CD4-positive, alpha-beta T cell (primary cell): ENCODE measurements at regions not wholly inside any gene's neighbourhood (a gene's known extent, or its start where the extent isn't known, plus 50 kb on each side); places are given as distances from the start of the nearest gene placed in this dataset.

Source experiments
- ATAC-seq: fragments of 200-7000 bp; cut with Tn5 transposase; one replicate; pipeline ENCODE4 v1.10.0; 2022; ENCODE audit warnings: mild to moderate bottlenecking; ENCODE audit not compliant: poor library complexity
- CTCF ChIA-PET: fragments of 350-600 bp; sonication (Branson Sonifier 250); formaldehyde crosslinking; loops from one replicate; lab custom pipeline; 2021; ENCODE audit warnings: antibody characterized with exemption, inconsistent platforms; lab: Charles Lee
- POLR2A ChIA-PET: fragments of 350-600 bp; sonication (Branson Sonifier 250); formaldehyde crosslinking; loops from one replicate; lab custom pipeline; 2021; ENCODE audit warnings: antibody characterized with exemption, inconsistent platforms; lab: Charles Lee
- DNase-seq, 14 experiments: peaks; one replicate each; pipeline ENCODE4 v3.0.0-alpha.2; 2013 to 2020; ENCODE audit warnings: mixed read lengths in 2 of 14
- H3K27ac ChIP-seq, 2 donors: one replicate each; pipeline versions ENCODE4 v1.5.1 to v1.7.0; 2013; ENCODE audit warnings: low read length in 2 of 2, low read depth in 1 of 2, mild to moderate bottlenecking in 1 of 2
- H3K27me3 ChIP-seq, 2 experiments: 1 replicate in 1 of 2; 2 replicates in 1 of 2; pipeline versions ENCODE4 v1.6.1 to v1.7.0; 2013; ENCODE audit warnings: low read length in 2 of 2, control low read depth in 1 of 2, mild to moderate bottlenecking in 1 of 2, moderate library complexity in 1 of 2; ENCODE audit not compliant: insufficient read depth in 2 of 2, control insufficient read depth in 1 of 2
- H3K36me3 ChIP-seq: one replicate; pipeline ENCODE4 v1.6.1; 2013; ENCODE audit warnings: low read length, control low read depth; ENCODE audit not compliant: insufficient read depth
- H3K4me1 ChIP-seq: one replicate; pipeline ENCODE4 v1.6.1; 2013; ENCODE audit warnings: low read length, control low read depth; ENCODE audit not compliant: insufficient read depth
- H3K4me3 ChIP-seq: one replicate; pipeline ENCODE4 v1.5.1; 2013; ENCODE audit warnings: mild to moderate bottlenecking, low read length, moderate library complexity
- H3K9me3 ChIP-seq, 2 experiments: 1 replicate in 1 of 2; 2 replicates in 1 of 2; pipeline versions ENCODE4 v1.6.1 to v1.7.0; 2013; ENCODE audit warnings: low read length in 2 of 2, mild to moderate bottlenecking in 2 of 2, control low read depth in 1 of 2, moderate library complexity in 1 of 2; ENCODE audit not compliant: control insufficient read depth in 1 of 2, insufficient read depth in 1 of 2
- H3K27ac Mint-ChIP-seq: one replicate; pipeline ENCODE4 v1.8.0; 2020; ENCODE audit warnings: mixed read lengths
- H3K27me3 Mint-ChIP-seq: one replicate; pipeline ENCODE4 v1.8.0; 2021; ENCODE audit warnings: mixed read lengths
- H3K36me3 Mint-ChIP-seq: one replicate; pipeline ENCODE4 v1.8.0; 2021; ENCODE audit warnings: low read depth, mixed read lengths
- H3K4me1 Mint-ChIP-seq: one replicate; pipeline ENCODE4 v1.8.0; 2021; ENCODE audit warnings: low read depth, mixed read lengths
- H3K4me3 Mint-ChIP-seq: one replicate; pipeline ENCODE4 v1.8.0; 2020; ENCODE audit warnings: mild to moderate bottlenecking, mixed read lengths
- H3K9me3 Mint-ChIP-seq: one replicate; pipeline ENCODE4 v1.8.0; 2020; ENCODE audit warnings: mixed read lengths
- intact Hi-C, 2 experiments: fragments of 100-400 bp; cut with DNase I in 1 of 2; cut with micrococcal nuclease in 1 of 2; formaldehyde crosslinking; loops; one replicate each; pipeline versions ENCODE4 v1.15.1 to v1.9.0; 2023 to 2025; cut with DNase I, micrococcal nuclease
- TF ChIP-seq, protein P1 (sequence below): fragments of 200-600 bp; IDR thresholded peaks from one replicate; pipeline ENCODE4 v1.8.0; 2022; ENCODE audit warnings: antibody characterized with exemption, mild to moderate bottlenecking

DNA sequence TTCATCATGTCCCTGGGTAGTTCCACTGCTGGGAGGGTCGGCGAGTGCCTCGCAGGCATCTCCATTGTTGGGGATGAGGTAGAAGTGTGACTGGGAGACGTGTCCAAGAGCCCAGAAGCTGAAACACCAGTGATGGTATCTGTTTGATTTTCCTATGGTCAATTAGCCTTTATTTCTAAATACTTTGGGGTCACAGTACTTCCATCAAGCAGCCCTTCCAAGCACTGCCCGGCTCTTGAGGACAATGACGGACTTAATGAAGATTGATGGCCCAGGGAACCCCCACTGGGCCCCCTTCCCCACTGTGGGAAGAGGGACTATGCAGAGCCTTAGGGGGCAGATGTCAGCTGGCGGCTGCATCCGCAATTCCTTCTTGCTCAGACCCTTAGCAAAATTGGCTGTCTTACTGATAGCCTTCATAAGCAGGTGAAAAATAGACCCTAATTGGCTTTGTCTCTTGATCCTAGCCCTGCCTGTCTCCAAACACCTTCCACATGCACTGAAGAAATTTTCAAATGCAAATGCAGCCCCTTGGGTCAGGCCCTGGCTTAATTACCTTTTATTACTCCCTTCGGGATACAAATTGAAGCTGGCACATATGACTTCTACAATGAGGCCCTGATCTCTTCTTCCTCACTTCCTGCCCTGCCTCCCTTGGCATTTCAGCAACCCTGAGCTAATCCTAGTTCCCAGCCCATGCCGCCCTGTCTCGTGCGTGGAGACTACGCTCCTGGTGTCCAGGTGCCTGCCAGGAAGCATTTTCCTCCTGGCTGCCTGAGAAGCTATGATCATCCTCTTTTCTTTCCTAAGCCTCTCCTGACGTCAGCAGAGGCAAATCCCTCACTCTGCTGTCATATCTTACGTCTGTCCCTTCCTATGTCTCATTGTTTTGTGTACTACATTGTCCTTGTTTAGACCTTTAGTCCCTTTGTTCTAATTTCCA is 124.5 kb upstream of the GDF10 start:
- no peaks in the 10 kb centered on the region for H3K27me3 Mint-ChIP-seq
- no peak overlapping the region for H3K27ac Mint-ChIP-seq
- H3K4me3 Mint-ChIP-seq: no peak overlapping the region
- TF ChIP-seq, protein P1, sequence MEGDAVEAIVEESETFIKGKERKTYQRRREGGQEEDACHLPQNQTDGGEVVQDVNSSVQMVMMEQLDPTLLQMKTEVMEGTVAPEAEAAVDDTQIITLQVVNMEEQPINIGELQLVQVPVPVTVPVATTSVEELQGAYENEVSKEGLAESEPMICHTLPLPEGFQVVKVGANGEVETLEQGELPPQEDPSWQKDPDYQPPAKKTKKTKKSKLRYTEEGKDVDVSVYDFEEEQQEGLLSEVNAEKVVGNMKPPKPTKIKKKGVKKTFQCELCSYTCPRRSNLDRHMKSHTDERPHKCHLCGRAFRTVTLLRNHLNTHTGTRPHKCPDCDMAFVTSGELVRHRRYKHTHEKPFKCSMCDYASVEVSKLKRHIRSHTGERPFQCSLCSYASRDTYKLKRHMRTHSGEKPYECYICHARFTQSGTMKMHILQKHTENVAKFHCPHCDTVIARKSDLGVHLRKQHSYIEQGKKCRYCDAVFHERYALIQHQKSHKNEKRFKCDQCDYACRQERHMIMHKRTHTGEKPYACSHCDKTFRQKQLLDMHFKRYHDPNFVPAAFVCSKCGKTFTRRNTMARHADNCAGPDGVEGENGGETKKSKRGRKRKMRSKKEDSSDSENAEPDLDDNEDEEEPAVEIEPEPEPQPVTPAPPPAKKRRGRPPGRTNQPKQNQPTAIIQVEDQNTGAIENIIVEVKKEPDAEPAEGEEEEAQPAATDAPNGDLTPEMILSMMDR: no peak
- H3K4me1 Mint-ChIP-seq: peaks cover 4% of the 10 kb centered on the region
- no peak overlapping the region for H3K27ac ChIP-seq
- intact Hi-C loops: no loop called here
- no peak for ATAC-seq
- H3K9me3 Mint-ChIP-seq: no peaks in the 10 kb centered on the region
- H3K9me3 ChIP-seq: no peaks in the 10 kb centered on the region
- CTCF ChIA-PET: no interaction called here
- no peaks in the 10 kb centered on the region for H3K27me3 ChIP-seq
- no peak overlapping the region for H3K4me3 ChIP-seq
- peaks cover 3% of the 10 kb centered on the region for H3K4me1 ChIP-seq
- H3K36me3 Mint-ChIP-seq: no peaks in the 10 kb centered on the region
- no peaks in the 10 kb centered on the region for H3K36me3 ChIP-seq
- DNase-seq: no peak
- POLR2A ChIA-PET: interaction anchor here (1.4 kb wide), 1 partner anchor 10 kb away, joined by 6 read pairs; no protein-coding TSS in a partner anchor

DNA sequence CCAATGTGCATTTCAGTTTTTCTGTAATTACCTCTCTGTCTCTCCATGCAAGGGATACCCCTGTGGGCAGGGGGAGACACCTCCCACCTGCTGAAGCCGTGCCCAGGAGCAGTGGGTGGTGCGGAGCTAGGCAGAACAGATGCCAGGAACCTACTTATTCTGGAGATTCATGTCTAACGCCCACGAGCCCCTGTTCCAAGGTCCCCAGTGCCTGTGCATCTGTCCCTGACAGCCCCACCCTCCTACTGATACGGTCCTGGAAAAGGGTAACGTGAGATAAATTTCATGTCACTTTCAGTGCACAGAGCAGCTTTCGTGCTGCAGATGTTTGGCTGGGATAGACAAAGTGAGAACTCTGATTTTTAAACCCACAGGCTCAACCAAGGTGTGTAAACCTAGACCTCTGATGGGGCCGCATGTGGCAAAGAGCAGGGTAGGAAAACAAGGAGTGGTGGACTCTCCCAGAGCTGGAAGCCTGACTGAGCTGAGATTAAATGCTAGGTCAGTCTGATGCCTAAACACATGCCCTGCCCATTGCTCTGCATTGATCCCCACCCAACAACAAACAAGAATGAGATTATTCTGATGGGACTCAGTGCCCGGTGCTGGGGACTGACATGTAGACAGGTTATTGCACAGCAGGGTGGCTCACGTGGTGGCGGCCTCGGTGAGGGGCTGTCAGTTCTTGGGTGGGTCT is 123.6 kb upstream of the GDF10 start:
- no peaks in the 10 kb centered on the region for H3K27me3 ChIP-seq
- Mint-ChIP-seq H3K4me1 (peaks cover 4% of the 10 kb centered on the region), H3K9me3 (no peaks in the 10 kb centered on the region), H3K36me3 (no peaks in the 10 kb centered on the region), H3K27me3 (no peaks in the 10 kb centered on the region), H3K27ac (no peak overlapping the region), H3K4me3 (no peak overlapping the region)
- no peak overlapping the region for H3K4me3 ChIP-seq
- POLR2A ChIA-PET: interaction anchor here (1.4 kb wide), 1 partner anchor 11 kb away, joined by 6 read pairs; no protein-coding TSS in a partner anchor
- no peak overlapping the region for H3K27ac ChIP-seq
- TF ChIP-seq, protein P1: no peak
- intact Hi-C loops: no loop called here
- H3K36me3 ChIP-seq: no peaks in the 10 kb centered on the region
- peaks cover 3% of the 10 kb centered on the region for H3K4me1 ChIP-seq
- DNase-seq (no peak), ATAC-seq (no peak)
- CTCF ChIA-PET: no interaction called here
- H3K9me3 ChIP-seq: no peaks in the 10 kb centered on the region

DNA sequence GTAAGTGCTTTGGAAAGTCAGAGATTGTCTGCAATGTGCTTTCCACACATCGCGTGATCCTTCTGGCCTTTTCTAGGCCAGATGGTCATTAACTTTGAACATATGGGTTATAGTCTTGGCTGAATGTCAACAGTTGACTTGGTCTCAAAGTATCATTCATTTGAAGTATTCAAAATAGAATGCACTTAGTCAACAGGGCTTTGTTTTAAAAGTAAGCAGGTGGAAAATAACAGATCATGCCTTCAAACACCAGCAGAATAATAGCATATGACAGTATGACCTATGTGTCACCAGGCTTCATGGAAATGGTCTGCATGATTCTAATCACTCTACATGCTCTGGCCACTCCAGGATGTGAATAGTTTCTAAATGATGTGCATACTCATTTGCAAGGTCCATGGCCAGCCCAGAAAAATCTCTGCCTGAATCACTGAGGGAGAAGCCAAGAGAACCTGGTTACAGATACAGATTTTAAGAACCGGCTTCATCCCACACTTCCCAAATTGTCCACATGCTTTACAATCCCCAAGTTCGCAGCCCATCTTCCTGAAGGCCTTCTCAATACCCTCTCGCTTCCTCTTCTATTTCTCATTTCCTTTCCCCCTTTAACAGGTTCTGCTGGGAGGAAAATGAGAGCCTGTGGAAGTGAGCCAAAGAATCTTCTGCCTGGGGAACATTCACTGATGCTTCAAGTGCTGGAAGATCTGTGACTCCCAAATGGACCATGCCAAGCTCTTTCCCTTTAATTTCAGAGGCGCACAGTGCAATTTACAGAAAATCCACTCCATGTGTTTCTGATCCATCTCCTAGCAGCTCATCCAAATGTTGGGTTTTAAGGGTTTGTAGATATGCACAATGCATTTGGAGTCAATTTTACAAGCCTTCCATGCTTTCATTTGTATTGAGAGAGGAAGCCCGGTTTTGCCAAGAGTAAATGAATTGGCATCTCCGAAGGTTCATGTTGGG is 122.8 kb upstream of the GDF10 start:
- TF ChIP-seq, protein P1: no peak
- ATAC-seq (no peak), DNase-seq (no peak)
- H3K36me3 ChIP-seq: no peaks in the 10 kb centered on the region
- no peaks in the 10 kb centered on the region for H3K9me3 Mint-ChIP-seq
- peaks cover 4% of the 10 kb centered on the region for H3K4me1 Mint-ChIP-seq
- no peaks in the 10 kb centered on the region for H3K27me3 ChIP-seq
- H3K4me1 ChIP-seq: peaks cover 3% of the 10 kb centered on the region
- H3K9me3 ChIP-seq: no peaks in the 10 kb centered on the region
- H3K27ac ChIP-seq: no peak overlapping the region
- no peak overlapping the region for H3K4me3 ChIP-seq
- intact Hi-C loops: no loop called here
- ChIA-PET POLR2A (interaction anchor here (1.4 to 3.5 kb wide), 2 partner anchors 11 kb away, joined by 6 to 16 read pairs; no protein-coding TSS in a partner anchor), CTCF (no interaction called here)
- H3K27ac Mint-ChIP-seq: no peak overlapping the region
- no peaks in the 10 kb centered on the region for H3K27me3 Mint-ChIP-seq
- no peaks in the 10 kb centered on the region for H3K36me3 Mint-ChIP-seq
- no peak overlapping the region for H3K4me3 Mint-ChIP-seq
